OCI-LY7 (cell line): ENCODE measurements at regions not wholly inside any gene's neighbourhood (a gene's known extent, or its start where the extent isn't known, plus 50 kb on each side); places are given as distances from the start of the nearest gene placed in this dataset.

ENCODE experiments used
- BruUV-seq: library from RNA; stranded (reverse); fragments of 400-500 nt; replicated peaks from 2 replicates; lab custom pipeline; 2021; lab: Mats Ljungman, UMichigan
- CTCF ChIA-PET: fragments of 300-600 bp; sonication (Branson Sonifier 250); formaldehyde crosslinking; loops from one replicate; lab custom pipeline; 2022; ENCODE audit warnings: antibody characterized with exemption; ENCODE audit not compliant: unreplicated experiment; lab: Charles Lee
- POLR2A ChIA-PET: fragments of 300-600 bp; sonication (Branson Sonifier 250); formaldehyde crosslinking; loops from one replicate; lab custom pipeline; 2022; ENCODE audit warnings: antibody characterized with exemption; lab: Charles Lee
- DNase-seq: peaks from one replicate; pipeline ENCODE4 v3.0.0-alpha.2; 2015; ENCODE audit warnings: low spot score
- H2AFZ ChIP-seq: fragments of 200-600 bp; sonication (generic), shearing (Covaris generic); 2 replicates; pipeline ENCODE4 v1.6.1; 2014; ENCODE audit warnings: mild to moderate bottlenecking, antibody characterized with exemption, low read length, moderate library complexity
- H3K27ac ChIP-seq: fragments of 200-600 bp; sonication (generic); 2 replicates; pipeline ENCODE4 v1.5.1; 2014; ENCODE audit warnings: mixed run types, low read depth, mild to moderate bottlenecking, moderate library complexity, low read length, inconsistent platforms; ENCODE audit not compliant: poor library complexity, severe bottlenecking
- H3K36me3 ChIP-seq: fragments of 200-600 bp; sonication (generic); 2 replicates; pipeline ENCODE4 v1.6.1; 2014; ENCODE audit warnings: mild to moderate bottlenecking, antibody characterized with exemption, low read length, moderate library complexity, mixed read lengths; ENCODE audit not compliant: insufficient read depth
- H3K4me1 ChIP-seq: fragments of 200-600 bp; sonication (generic); 2 replicates; pipeline ENCODE4 v1.5.1; 2014; ENCODE audit warnings: mild to moderate bottlenecking, low read length; ENCODE audit not compliant: insufficient read depth, poor library complexity, severe bottlenecking
- H3K4me2 ChIP-seq: fragments of 200-600 bp; sonication (generic); 2 replicates; pipeline ENCODE4 v1.6.1; 2014; ENCODE audit warnings: mild to moderate bottlenecking, low read length
- H3K4me3 ChIP-seq: fragments of 200-600 bp; sonication (generic); 2 replicates; pipeline ENCODE4 v1.5.1; 2014; ENCODE audit warnings: mild to moderate bottlenecking, low read depth, low read length; ENCODE audit not compliant: poor library complexity, severe bottlenecking
- H3K79me2 ChIP-seq: fragments of 200-600 bp; sonication (generic); 2 replicates; pipeline ENCODE4 v1.6.1; 2016; ENCODE audit warnings: low read depth, mild to moderate bottlenecking, low read length, moderate library complexity, mixed read lengths; ENCODE audit not compliant: insufficient read depth
- H3K9me2 ChIP-seq: fragments of 200-600 bp; sonication (generic); 2 replicates; pipeline ENCODE4 v1.6.1; 2016; ENCODE audit warnings: mild to moderate bottlenecking, low read length, mixed read lengths; ENCODE audit not compliant: insufficient read depth
- H3K9me3 ChIP-seq: fragments of 200-600 bp; sonication (generic); 2 replicates; pipeline ENCODE4 v1.6.1; 2014; ENCODE audit warnings: mild to moderate bottlenecking, mixed run types, low read length, mixed read lengths
- H4K20me1 ChIP-seq: fragments of 200-600 bp; sonication (generic); 2 replicates; pipeline ENCODE4 v1.6.1; 2014; ENCODE audit warnings: mild to moderate bottlenecking, antibody characterized with exemption, low read length, moderate library complexity, mixed read lengths; ENCODE audit not compliant: insufficient read depth
- CTCF ChIP-seq: fragments of 200-600 bp; sonication (generic); conservative IDR thresholded peaks from 2 replicates; pipeline ENCODE4 v1.5.1; 2014; ENCODE audit warnings: mild to moderate bottlenecking, antibody characterized with exemption, low read length, moderate library complexity, mixed read lengths
- EZH2phosphoT487 ChIP-seq: fragments of 200-600 bp; sonication (generic); IDR thresholded peaks from 2 replicates; pipeline ENCODE4 v1.6.1; 2018; ENCODE audit warnings: low read depth, borderline replicate concordance, mild to moderate bottlenecking, mixed run types, antibody characterized with exemption, low read length, moderate library complexity, mixed read lengths
- intact Hi-C: fragments of 100-400 bp; cut with micrococcal nuclease; formaldehyde crosslinking; loops from one replicate; pipeline ENCODE4 v1.10.0; 2022; ENCODE audit not compliant: unreplicated experiment

GRCh38 chr5:6158974-6159831 is 219.1 kb downstream of the MED10 start:
- Histone ChIP-seq H2AFZ (no peak overlapping the region), H3K4me3 (no peak overlapping the region), H3K27ac (no peak overlapping the region), H4K20me1 (no peaks in the 10 kb centered on the region), H3K9me3 (no peaks in the 10 kb centered on the region), H3K4me2 (no peak overlapping the region), H3K36me3 (no peaks in the 10 kb centered on the region), H3K79me2 (no peaks in the 10 kb centered on the region), H3K4me1 (no peaks in the 10 kb centered on the region), H3K9me2 (no peaks in the 10 kb centered on the region)
- ChIA-PET POLR2A (interaction anchor here (0.7 kb wide), 1 partner anchor 29 kb away, joined by 4 read pairs; no protein-coding TSS in a partner anchor), CTCF (no interaction called here)
- BruUV-seq = no TSS peak
- intact Hi-C loops = no loop called here
- TF ChIP-seq EZH2phosphoT487 (no peak), CTCF (no peak)
- no peak for DNase-seq

GRCh38 chr5:6154216-6154615 is 224.1 kb downstream of the MED10 start:
- H3K9me3 ChIP-seq = no peaks in the 10 kb centered on the region
- no peaks in the 10 kb centered on the region for H3K36me3 ChIP-seq
- H4K20me1 ChIP-seq = no peaks in the 10 kb centered on the region
- no TSS peak for BruUV-seq
- DNase-seq = no peak
- H3K4me3 ChIP-seq = no peak overlapping the region
- POLR2A ChIA-PET = interaction anchor here (0.5 to 0.6 kb wide), 2 partner anchors 369 to 803 kb away, joined by 3 read pairs; no protein-coding TSS in a partner anchor
- TF ChIP-seq CTCF = no peak
- TF ChIP-seq EZH2phosphoT487 = no peak
- intact Hi-C loops = no loop called here
- H3K9me2 ChIP-seq = no peaks in the 10 kb centered on the region
- H3K79me2 ChIP-seq = no peaks in the 10 kb centered on the region
- H3K4me1 ChIP-seq = no peaks in the 10 kb centered on the region
- CTCF ChIA-PET = no interaction called here
- H2AFZ ChIP-seq = no peak overlapping the region
- no peak overlapping the region for H3K4me2 ChIP-seq
- no peak overlapping the region for H3K27ac ChIP-seq

GRCh38 chr5:6146271-6146670 is 232.1 kb downstream of the MED10 start:
- H3K9me2 ChIP-seq = no peaks in the 10 kb centered on the region
- no peak overlapping the region for H3K4me2 ChIP-seq
- intact Hi-C loops = no loop called here
- H3K36me3 ChIP-seq = no peaks in the 10 kb centered on the region
- no peak overlapping the region for H2AFZ ChIP-seq
- no TSS peak for BruUV-seq
- H4K20me1 ChIP-seq = no peaks in the 10 kb centered on the region
- CTCF ChIA-PET = no interaction called here
- H3K79me2 ChIP-seq = no peaks in the 10 kb centered on the region
- no peak for TF ChIP-seq CTCF
- TF ChIP-seq EZH2phosphoT487 = no peak
- no peak overlapping the region for H3K27ac ChIP-seq
- no peaks in the 10 kb centered on the region for H3K9me3 ChIP-seq
- no peak for DNase-seq
- no peaks in the 10 kb centered on the region for H3K4me1 ChIP-seq
- H3K4me3 ChIP-seq = no peak overlapping the region
- POLR2A ChIA-PET = no interaction called here
